Testis (tissue), 2 donors: ENCODE measurements at regions not wholly inside any gene's neighbourhood (a gene's known extent, or its start where the extent isn't known, plus 50 kb on each side); places are given as distances from the start of the nearest gene placed in this dataset.

Experiments
- DNase-seq: peaks from one replicate; pipeline ENCODE4 v3.0.0-alpha.2; 2019
- H3K27ac ChIP-seq, 2 donors: fragments of 200-600 bp; sonication (generic); one replicate each; pipeline ENCODE4 v1.5.1; 2019
- H3K27me3 ChIP-seq: fragments of 200-600 bp; sonication (generic); one replicate; pipeline ENCODE4 v1.5.1; 2019
- H3K36me3 ChIP-seq: fragments of 200-600 bp; sonication (generic); one replicate; pipeline ENCODE4 v1.5.1; 2017; ENCODE audit warnings: low read depth; ENCODE audit errors: missing control alignments
- H3K4me1 ChIP-seq: fragments of 200-600 bp; sonication (generic); one replicate; pipeline ENCODE4 v1.5.1; 2019
- H3K4me3 ChIP-seq, 2 donors: fragments of 200-600 bp; sonication (generic); one replicate each; pipeline ENCODE4 v1.5.1; 2017 to 2019
- H3K9me3 ChIP-seq: fragments of 200-600 bp; sonication (generic); one replicate; pipeline ENCODE4 v1.5.1; 2017
- POLR2A ChIP-seq: fragments of 450-650 bp; IDR thresholded peaks from one replicate; pipeline ENCODE4 v1.6.1; 2017; ENCODE audit warnings: antibody characterized with exemption, mild to moderate bottlenecking, moderate library complexity
- WGBS, 2 donors: methylation state at CpG; one replicate each; pipeline ENCODE4 v1.1.5; 2018; 5-methylcytosine and 5-hydroxymethylcytosine counted together
- intact Hi-C: fragments of 100-400 bp; cut with DNase I; formaldehyde crosslinking; loops from one replicate; pipeline ENCODE4 v1.15.1; 2023; ENCODE audit warnings: low total_unique reads
- TF ChIP-seq, protein P1 (sequence below), 3 experiments: fragments of 450-650 bp in 2 of 3; fragments of 200-600 bp in 1 of 3; sonication (generic) in 1 of 3; IDR thresholded peaks; one replicate each; pipeline ENCODE4 v1.5.1; 2016 to 2019; ENCODE audit warnings: antibody characterized with exemption in 3 of 3, mild to moderate bottlenecking in 2 of 3, moderate library complexity in 1 of 3

DNA sequence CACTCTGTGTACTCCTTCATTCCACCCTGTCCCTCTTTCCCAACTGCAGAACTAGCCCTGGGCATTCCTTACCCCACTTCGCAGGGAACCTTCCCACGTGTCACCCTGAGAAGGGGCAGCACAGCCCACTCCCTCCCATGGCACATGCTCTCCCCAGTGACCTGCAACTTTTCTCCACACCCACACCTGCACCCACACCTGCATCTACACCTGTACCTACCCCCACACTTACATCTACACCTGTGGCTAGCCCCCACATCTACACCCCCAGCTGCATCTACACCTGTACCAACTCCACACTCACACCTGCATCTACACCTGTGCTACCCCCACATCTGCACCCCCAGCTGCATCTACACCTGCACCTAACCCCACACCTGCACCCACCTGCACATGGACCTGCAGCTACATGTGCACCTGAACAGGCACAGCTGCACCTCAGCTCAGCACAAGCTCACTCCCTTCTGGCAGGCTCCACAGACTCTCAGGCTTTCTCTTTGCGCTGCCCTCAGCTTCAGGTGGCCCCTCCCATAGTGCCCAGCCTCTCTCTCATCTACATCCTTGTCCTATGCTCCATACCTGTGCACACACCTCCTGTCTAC, 234.1 kb downstream of the TUBA3C start:
- Histone ChIP-seq H3K27ac (no peak overlapping the region), H3K4me3 (no peak overlapping the region), H3K4me1 (no peaks in the 10 kb centered on the region), H3K9me3 (no peaks in the 10 kb centered on the region), H3K36me3 (no peaks in the 10 kb centered on the region), H3K27me3 (no peaks in the 10 kb centered on the region)
- intact Hi-C loops = no loop called here
- WGBS, 2 donors = 77 to 87% methylated on average over 3 of the region's 3 CpGs
- no peak for TF ChIP-seq POLR2A
- TF ChIP-seq, protein P1, sequence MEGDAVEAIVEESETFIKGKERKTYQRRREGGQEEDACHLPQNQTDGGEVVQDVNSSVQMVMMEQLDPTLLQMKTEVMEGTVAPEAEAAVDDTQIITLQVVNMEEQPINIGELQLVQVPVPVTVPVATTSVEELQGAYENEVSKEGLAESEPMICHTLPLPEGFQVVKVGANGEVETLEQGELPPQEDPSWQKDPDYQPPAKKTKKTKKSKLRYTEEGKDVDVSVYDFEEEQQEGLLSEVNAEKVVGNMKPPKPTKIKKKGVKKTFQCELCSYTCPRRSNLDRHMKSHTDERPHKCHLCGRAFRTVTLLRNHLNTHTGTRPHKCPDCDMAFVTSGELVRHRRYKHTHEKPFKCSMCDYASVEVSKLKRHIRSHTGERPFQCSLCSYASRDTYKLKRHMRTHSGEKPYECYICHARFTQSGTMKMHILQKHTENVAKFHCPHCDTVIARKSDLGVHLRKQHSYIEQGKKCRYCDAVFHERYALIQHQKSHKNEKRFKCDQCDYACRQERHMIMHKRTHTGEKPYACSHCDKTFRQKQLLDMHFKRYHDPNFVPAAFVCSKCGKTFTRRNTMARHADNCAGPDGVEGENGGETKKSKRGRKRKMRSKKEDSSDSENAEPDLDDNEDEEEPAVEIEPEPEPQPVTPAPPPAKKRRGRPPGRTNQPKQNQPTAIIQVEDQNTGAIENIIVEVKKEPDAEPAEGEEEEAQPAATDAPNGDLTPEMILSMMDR (IDR thresholded peaks at IDR 0.05) = no peak
- no peak for DNase-seq

GRCh38 chr13:18946738-18947137, 234.9 kb downstream of the TUBA3C start:
- Histone ChIP-seq H3K27ac (no peak overlapping the region), H3K4me1 (no peaks in the 10 kb centered on the region), H3K36me3 (no peaks in the 10 kb centered on the region), H3K9me3 (no peaks in the 10 kb centered on the region), H3K4me3 (no peak overlapping the region), H3K27me3 (no peaks in the 10 kb centered on the region)
- intact Hi-C loops = no loop called here
- 40 to 61% methylated on average over 4 to 7 of the region's 7 CpGs for WGBS, 2 donors
- TF ChIP-seq, protein P1 (IDR thresholded peaks at IDR 0.05) = no peak
- TF ChIP-seq POLR2A = no peak
- no peak for DNase-seq

DNA sequence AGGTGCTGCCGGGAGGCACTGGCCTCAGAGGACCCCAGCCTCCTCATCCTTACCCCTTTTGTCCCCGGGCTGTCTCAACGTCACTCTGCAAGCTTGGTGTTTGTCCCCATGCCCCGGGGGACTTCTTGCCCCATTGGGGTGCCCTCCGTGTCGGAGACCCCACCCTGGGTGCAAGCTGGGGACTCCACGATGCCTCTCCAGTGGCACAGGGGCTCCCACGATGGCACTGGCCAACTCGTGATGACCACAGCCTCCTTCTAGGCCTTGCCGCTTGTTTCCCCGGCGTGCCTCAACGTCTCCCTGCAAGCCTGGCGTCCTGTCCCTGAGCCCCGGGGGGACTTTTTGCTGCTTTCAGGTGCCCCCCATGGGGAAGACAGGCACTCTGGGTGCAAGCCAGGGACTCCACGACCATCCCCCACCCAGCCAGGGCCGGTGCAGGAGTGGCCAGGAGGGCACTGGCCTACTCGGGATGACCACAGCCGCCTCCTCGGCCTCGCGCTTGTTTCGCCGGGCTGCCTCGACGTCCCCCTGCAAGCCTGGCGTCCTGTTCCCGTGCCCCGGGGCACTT, 237.0 kb downstream of the TUBA3C start:
- Histone ChIP-seq H3K9me3 (no peaks in the 10 kb centered on the region), H3K4me1 (no peaks in the 10 kb centered on the region), H3K27ac (no peak overlapping the region), H3K36me3 (no peaks in the 10 kb centered on the region), H3K27me3 (no peaks in the 10 kb centered on the region), H3K4me3 (peak overlapping the region in 1 of 2 donors; percentile 55)
- no peak for TF ChIP-seq POLR2A
- TF ChIP-seq, protein P1 (IDR thresholded peaks at IDR 0.05) = no peak
- intact Hi-C loops = no loop called here
- no peak for DNase-seq
- 68 to 79% methylated on average over 22 to 24 of the region's 29 CpGs for WGBS, 2 donors

DNA sequence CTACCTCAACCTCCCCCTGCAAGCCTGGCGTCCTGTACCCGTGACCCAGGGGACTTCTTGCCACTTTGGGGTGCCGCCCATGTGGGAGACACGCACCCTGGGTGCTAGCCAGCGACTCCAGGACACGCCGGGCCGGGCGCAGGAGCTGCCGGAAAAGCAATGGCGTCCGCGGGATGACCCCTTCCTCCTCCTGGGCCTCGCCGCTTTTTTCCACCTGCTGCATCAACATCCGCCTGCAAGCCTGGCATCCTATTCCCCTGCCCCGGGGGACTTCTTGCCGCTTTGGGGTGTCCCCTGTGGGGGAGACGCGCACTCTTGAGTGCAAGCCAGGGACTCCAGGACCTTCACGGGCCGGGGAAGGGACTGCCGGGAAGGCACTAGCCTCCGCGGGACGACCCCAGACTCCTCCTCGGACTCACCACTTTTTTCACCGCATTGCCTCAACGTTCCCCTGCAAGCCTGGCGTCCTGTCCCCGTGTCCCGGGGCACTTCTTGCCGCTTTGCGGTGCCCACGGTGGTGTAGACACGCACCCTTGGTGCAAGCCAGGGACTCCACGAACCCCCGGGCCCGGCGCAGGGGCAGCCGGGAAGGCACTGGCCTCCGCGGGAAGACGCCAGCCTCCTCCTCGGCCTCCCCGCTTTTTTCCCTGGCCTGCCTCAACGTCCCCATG, 237.8 kb downstream of the TUBA3C start:
- H3K4me3 ChIP-seq = peak overlapping the region; percentile 44 to 55
- no peak overlapping the region for H3K27ac ChIP-seq
- no peaks in the 10 kb centered on the region for H3K36me3 ChIP-seq
- intact Hi-C loops = no loop called here
- H3K4me1 ChIP-seq = no peaks in the 10 kb centered on the region
- TF ChIP-seq, protein P1 (IDR thresholded peaks at IDR 0.05) = no peak
- TF ChIP-seq POLR2A = no peak
- no peaks in the 10 kb centered on the region for H3K27me3 ChIP-seq
- no peaks in the 10 kb centered on the region for H3K9me3 ChIP-seq
- WGBS, 2 donors = 59 to 74% methylated on average over 29 to 46 of the region's 47 CpGs
- DNase-seq = no peak
